Neural cell (in vitro differentiated cells): ENCODE measurements at regions not wholly inside any gene's neighbourhood (a gene's known extent, or its start where the extent isn't known, plus 50 kb on each side); places are given as distances from the start of the nearest gene placed in this dataset.

Experiments
- CTCF ChIP-seq: fragments of 450-650 bp; IDR thresholded peaks from 2 replicates; pipeline ENCODE4 v1.5.1; 2014; ENCODE audit warnings: antibody characterized with exemption, mild to moderate bottlenecking, moderate library complexity; ENCODE audit not compliant: poor library complexity, severe bottlenecking
- EP300 ChIP-seq: fragments of 450-650 bp; conservative IDR thresholded peaks from 2 replicates; pipeline ENCODE4 v1.6.1; 2014; ENCODE audit warnings: antibody characterized with exemption, mild to moderate bottlenecking, moderate library complexity; ENCODE audit not compliant: poor library complexity, severe bottlenecking
- EZH2 ChIP-seq: fragments of 200-600, 300-800 bp; shearing (Covaris generic), sonication (generic); IDR thresholded peaks from 2 replicates; pipeline ENCODE4 v1.6.1; 2014; ENCODE audit warnings: antibody characterized with exemption, low read length, borderline replicate concordance, mild to moderate bottlenecking; ENCODE audit not compliant: insufficient read depth, poor library complexity, severe bottlenecking
- MXI1 ChIP-seq: fragments of 450-650 bp; conservative IDR thresholded peaks from 2 replicates; pipeline ENCODE4 v1.6.1; 2014; ENCODE audit warnings: antibody characterized with exemption, mild to moderate bottlenecking; ENCODE audit not compliant: poor library complexity, severe bottlenecking
- POLR2AphosphoS5 ChIP-seq: IDR thresholded peaks from 2 replicates; pipeline ENCODE4 v1.6.1; 2012
- RAD21 ChIP-seq: fragments of 450-650 bp; conservative IDR thresholded peaks from 2 replicates; pipeline ENCODE4 v1.6.1; 2014; ENCODE audit warnings: antibody characterized with exemption, mild to moderate bottlenecking, moderate library complexity
- TAF1 ChIP-seq: IDR thresholded peaks from 2 replicates; pipeline ENCODE4 v1.6.1; 2012; ENCODE audit warnings: low read depth
- TF ChIP-seq, protein P1 (sequence below): IDR thresholded peaks from 2 replicates; pipeline ENCODE4 v1.6.1; 2012; ENCODE audit warnings: borderline replicate concordance

DNA sequence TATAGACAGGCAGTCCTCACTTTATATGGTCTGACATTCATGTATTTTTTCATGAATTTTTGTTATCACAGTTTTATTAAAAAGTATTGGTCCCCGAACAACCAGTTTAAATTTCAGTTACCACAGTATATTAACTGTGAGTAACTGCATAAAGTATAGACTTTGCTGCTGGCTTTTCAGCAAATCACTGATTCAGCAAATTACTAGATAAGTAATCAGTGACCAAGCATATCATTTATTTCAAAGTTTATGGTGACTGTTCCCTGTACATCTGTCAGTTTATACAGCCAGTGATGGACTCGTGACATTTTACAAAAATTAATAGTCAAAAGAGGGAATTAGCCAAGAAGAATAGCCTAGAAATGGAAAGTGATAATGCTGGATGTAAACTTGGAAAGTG is 266.7 kb upstream of the CHRM2 start:
- no peak for TF ChIP-seq CTCF
- TF ChIP-seq POLR2AphosphoS5, result no peak
- no peak for TF ChIP-seq TAF1
- no peak for TF ChIP-seq RAD21
- no peak for TF ChIP-seq MXI1
- TF ChIP-seq EZH2, result no peak
- no peak for TF ChIP-seq EP300
- TF ChIP-seq, protein P1, sequence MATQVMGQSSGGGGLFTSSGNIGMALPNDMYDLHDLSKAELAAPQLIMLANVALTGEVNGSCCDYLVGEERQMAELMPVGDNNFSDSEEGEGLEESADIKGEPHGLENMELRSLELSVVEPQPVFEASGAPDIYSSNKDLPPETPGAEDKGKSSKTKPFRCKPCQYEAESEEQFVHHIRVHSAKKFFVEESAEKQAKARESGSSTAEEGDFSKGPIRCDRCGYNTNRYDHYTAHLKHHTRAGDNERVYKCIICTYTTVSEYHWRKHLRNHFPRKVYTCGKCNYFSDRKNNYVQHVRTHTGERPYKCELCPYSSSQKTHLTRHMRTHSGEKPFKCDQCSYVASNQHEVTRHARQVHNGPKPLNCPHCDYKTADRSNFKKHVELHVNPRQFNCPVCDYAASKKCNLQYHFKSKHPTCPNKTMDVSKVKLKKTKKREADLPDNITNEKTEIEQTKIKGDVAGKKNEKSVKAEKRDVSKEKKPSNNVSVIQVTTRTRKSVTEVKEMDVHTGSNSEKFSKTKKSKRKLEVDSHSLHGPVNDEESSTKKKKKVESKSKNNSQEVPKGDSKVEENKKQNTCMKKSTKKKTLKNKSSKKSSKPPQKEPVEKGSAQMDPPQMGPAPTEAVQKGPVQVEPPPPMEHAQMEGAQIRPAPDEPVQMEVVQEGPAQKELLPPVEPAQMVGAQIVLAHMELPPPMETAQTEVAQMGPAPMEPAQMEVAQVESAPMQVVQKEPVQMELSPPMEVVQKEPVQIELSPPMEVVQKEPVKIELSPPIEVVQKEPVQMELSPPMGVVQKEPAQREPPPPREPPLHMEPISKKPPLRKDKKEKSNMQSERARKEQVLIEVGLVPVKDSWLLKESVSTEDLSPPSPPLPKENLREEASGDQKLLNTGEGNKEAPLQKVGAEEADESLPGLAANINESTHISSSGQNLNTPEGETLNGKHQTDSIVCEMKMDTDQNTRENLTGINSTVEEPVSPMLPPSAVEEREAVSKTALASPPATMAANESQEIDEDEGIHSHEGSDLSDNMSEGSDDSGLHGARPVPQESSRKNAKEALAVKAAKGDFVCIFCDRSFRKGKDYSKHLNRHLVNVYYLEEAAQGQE, result no peak
